HG03521 (cell line): ENCODE measurements at regions not wholly inside any gene's neighbourhood (a gene's known extent, or its start where the extent isn't known, plus 50 kb on each side); places are given as distances from the start of the nearest gene placed in this dataset.

Source experiments
- ATAC-seq: cut with Tn5 transposase; IDR thresholded peaks from one replicate; pipeline ENCODE4 v1.9.1; 2021; ENCODE audit warnings: mild to moderate bottlenecking, moderate library complexity; ENCODE audit not compliant: unreplicated experiment

GRCh38 chr16:16868727-16869126 is 489.8 kb downstream of the NPIPA7 start:
- no peak for ATAC-seq

GRCh38 chr16:16869746-16870145 is 490.8 kb downstream of the NPIPA7 start:
- ATAC-seq: no peak

- ATAC-seq: no peak
These were observed 492.3 kb downstream of the NPIPA7 start for GRCh38 chr16:16871196-16871595.

GRCh38 chr16:16877061-16877460 is 498.1 kb downstream of the NPIPA7 start:
- ATAC-seq: no peak

- no peak for ATAC-seq
These were observed 500.8 kb downstream of the NPIPA7 start for GRCh38 chr16:16879567-16880251.

GRCh38 chr16:16881814-16882213 is 502.9 kb downstream of the NPIPA7 start:
- no peak for ATAC-seq

- ATAC-seq: no peak
These were observed 503.8 kb downstream of the NPIPA7 start for GRCh38 chr16:16882766-16883165.

GRCh38 chr16:16884451-16884850 is 505.5 kb downstream of the NPIPA7 start:
- no peak for ATAC-seq

- no peak for ATAC-seq
These were observed 508.3 kb downstream of the NPIPA7 start for GRCh38 chr16:16887193-16887592.

GRCh38 chr16:16890964-16891363 is 512.0 kb downstream of the NPIPA7 start:
- no peak for ATAC-seq

- ATAC-seq: no peak
These were observed 525.7 kb downstream of the NPIPA7 start for GRCh38 chr16:16904601-16905000.

GRCh38 chr16:16905850-16906249 is 526.9 kb downstream of the NPIPA7 start:
- no peak for ATAC-seq

GRCh38 chr16:16907089-16907488 is 528.1 kb downstream of the NPIPA7 start:
- ATAC-seq: no peak

GRCh38 chr16:16908077-16908476 is 529.1 kb downstream of the NPIPA7 start:
- ATAC-seq: no peak

GRCh38 chr16:16909126-16909525 is 530.2 kb downstream of the NPIPA7 start:
- no peak for ATAC-seq

GRCh38 chr16:16910666-16911065 is 531.7 kb downstream of the NPIPA7 start:
- no peak for ATAC-seq

GRCh38 chr16:16915771-16916170 is 536.8 kb downstream of the NPIPA7 start:
- no peak for ATAC-seq

GRCh38 chr16:16917191-16917785 is 538.3 kb downstream of the NPIPA7 start:
- ATAC-seq: no peak

GRCh38 chr16:16923479-16923878 is 544.5 kb downstream of the NPIPA7 start:
- ATAC-seq: no peak

GRCh38 chr16:16924613-16925012 is 545.7 kb downstream of the NPIPA7 start:
- ATAC-seq: no peak

- no peak for ATAC-seq
These were observed 545.3 kb downstream of the XYLT1 start for GRCh38 chr16:16925432-16925831.

GRCh38 chr16:16928532-16929109 is 542.1 kb downstream of the XYLT1 start:
- ATAC-seq: no peak
